NCI-H82 treated with DMSO at 0.1 percent for 48 hours (cell line): ENCODE measurements at regions not wholly inside any gene's neighbourhood (a gene's known extent, or its start where the extent isn't known, plus 50 kb on each side); places are given as distances from the start of the nearest gene placed in this dataset.
"Not testable (repeated sequence)": the region's sequence is repeated elsewhere in the genome, so short reads cannot be mapped to it uniquely, and the experiment has no call there.

ENCODE experiments used
- DNase-seq: peaks from one replicate; lab custom pipeline; 2025; ENCODE audit not compliant: unreplicated experiment; lab: John Stamatoyannopoulos, UW

DNA sequence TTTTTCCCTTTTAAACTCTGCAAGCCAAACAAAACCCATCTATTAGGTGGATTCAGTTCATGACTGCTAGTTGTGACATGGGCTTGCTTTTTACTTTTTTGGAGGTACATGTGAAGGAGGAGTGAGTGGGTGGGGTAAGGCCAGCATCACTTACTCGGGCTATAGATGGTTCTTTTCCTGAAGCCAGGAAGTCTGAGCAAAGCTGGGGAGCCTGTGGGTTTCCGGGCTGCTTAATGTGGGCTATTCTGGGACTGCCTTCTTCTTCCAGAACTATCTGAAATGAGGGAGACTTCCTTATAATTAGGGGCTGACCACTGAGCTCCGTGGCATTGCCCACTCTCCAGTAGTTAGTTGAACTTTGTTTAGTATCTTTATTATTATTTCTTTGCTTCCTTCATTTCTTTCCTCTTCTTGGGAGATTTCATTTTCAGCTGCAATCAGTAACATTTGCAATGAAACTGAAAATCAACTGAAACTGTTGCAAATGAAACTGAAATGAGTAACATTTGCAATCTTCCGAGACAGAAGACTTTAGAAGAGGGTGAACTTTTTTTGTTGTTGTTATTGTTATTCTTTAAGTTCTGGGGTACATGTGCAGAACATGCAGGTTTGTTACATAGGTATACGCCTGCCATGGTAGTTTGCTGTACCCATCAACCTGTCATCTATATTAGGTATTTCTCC lies 204.9 kb downstream of the LRRC70 start:
- DNase-seq, result no peak

DNA sequence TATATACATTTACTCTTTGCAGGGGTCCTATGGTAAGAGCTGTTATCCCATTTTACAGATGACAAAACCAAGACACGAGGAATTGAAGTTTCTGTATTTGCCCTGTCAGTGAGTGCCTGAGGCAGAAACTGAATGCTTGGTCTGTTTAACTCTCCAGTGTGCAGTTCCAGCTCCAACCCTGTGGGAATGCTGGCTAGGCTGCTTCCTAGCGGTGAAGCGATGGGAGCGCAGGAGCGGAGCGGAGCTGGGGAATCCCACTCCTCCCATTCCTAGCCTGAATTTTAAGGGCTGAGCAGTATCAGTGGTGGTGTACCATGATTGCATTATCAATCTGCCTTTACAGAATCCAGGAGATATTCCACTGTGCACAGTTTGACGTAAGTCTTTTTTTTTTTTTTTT lies 202.3 kb downstream of the LRRC70 start:
- DNase-seq, result no peak

DNA sequence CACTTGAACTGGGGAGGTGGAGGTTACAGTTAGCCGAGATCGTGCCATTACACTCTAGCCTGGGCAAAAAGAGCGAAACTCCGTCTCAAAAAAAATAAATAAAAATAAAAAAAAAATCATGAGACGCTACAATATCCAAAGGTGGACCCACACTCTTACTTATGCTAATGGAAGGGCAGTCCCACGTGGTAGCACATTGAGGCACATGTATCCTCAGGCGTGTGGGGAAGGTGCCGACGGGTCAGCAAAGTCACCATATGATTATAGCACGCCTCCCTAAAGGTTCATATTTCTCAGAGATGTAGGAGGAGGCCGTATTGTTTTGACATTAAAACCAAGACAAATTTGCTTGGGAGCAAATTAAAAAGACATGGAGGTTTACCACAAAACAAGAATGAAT lies 201.6 kb downstream of the LRRC70 start:
- DNase-seq, result no peak

DNA sequence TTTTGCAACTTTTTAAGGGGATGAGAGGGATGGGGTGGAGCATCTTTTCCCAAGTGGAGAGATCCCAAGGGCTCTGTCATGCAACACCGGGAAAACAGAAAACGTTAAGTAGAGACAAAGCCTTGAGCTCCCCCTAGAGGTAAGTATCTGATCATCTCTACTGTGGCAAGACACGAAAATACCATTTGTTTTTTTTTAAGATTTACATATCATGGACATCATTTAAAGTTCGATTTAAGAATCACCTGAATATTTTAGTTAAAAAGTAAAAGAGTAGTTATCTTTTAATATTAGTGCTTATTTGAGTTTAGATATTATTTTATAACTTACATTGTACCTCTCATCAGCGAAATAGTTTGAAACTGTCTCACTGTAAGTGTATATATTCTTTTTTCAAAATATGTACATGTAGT lies 200.4 kb downstream of the LRRC70 start:
- peak; percentile 19 for DNase-seq

DNA sequence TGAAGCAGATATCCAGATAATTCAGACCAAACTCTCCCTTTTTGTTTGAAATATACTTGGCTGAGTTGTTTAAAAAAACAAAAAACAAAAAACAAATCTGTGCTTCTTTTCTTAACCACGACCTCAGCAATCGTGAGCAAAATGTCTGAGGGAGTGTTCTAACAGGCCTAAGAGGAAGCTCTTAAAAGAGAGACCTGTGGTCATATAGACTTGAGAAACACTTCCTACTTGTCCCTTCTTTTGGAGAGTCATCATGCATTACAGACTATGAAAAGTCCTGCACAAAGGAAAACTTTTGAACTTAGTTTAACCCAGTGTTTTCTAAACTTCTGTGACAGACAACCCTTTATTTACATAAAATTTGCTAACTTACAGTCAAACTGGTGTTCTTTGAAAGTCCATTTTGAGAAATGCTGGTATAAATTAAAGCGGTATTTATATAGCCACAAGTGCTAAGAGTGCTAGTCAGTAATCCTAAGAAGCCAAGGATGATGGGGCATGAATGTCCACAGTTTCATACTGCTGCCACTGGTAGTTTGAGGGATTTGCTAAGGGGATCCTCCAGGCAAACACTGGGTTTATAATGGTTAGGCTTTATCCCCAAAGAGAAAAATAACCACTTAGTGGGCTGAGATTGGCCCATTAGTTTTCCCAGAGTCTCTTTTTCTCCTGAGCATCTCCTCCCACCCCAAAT lies 199.8 kb downstream of the LRRC70 start:
- no peak for DNase-seq

DNA sequence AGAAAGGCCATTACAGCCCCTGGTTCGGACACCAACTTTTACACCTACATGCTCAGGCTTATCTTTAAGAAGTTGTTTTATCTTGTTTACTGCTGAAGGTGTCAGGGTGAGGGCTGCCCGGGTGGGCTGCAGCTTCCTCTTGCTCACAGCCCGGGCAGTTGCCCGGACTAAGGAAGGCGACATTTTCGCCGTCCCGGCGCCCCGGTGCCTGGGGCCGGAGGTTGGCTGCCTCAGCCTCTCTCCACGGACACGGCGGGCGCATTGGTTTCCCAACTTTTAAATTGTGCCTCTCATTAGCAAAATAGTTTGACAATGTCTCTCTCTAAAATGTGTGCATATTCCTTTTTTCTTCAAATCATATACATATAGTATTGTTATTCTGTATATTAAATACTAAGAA lies 198.5 kb downstream of the LRRC70 start:
- DNase-seq, result not testable (repeated sequence)

DNA sequence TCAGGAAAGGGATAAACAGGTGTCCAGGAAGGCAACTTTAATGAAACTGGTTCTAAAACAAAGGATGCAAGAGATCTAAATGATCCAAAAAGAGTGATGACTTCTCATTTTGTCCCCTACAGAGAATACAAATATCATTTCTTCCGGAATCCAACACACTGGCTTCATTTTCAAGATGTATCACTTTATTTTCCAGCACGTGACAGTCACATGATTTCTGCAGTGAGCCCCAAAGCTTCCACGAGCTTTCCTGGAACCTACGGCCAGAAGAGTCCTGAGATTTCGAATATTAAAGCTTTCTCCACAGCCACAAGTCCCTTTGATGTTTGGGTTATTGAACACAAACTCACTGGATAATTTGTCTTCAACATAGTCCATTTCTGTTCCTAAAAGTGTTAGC lies 198.0 kb downstream of the LRRC70 start:
- not testable (repeated sequence) for DNase-seq

DNA sequence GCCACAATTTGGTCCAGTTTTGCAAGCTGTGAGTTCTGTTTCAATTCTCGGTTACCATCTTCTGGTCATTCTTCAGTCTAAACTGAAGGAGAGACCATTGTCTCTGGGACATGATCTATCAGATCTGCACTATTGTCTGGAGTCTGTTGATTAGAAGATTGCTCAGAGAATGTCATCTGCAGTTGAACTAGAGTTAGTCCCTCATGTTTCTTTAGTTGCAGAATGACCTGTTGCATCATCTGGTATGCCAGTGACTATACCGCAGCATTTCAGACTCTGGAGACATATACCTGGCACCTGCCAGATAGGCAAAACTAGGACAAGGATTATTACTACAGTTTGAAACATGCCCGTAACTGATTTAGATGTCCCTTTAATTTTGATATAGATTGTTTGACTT lies 194.8 kb downstream of the LRRC70 start:
- no peak for DNase-seq

DNA sequence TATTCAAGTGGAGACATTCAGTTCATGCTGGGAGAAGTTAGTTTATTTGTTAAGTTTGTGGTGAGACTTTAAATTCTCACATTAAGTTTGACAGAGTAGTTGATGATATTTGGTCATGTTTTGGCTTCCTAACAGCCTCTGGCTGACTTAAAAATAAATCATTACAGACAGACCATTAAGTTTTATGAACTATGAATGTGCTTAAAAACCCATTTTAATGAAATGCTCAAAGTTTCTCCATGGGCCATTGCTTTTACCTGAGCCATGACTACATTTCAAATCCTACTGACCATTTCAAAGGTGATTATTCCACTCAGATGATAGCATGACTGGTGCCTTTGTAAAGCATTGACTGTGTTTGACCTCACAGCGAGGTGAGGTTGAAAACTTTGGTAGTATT lies 192.7 kb downstream of the LRRC70 start:
- DNase-seq, result no peak

DNA sequence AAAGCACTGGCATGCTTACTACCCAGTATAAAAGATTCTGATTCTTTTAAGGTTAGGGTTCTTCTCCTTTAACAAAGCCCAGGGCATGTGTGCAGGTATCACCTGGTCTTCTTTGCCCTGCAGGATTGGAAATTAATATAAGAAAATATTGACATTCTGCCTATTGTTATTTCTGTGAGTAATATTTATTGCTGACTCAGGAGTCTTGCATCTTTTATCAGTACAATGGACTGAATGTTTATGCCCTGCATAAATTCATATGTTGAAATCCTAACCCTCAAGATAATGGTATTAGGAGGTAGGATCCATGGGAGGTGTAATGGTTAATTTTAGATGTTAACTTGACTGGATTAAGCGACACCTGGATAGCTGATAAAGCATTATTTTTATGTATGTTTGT lies 189.0 kb downstream of the LRRC70 start:
- DNase-seq, result no peak

DNA sequence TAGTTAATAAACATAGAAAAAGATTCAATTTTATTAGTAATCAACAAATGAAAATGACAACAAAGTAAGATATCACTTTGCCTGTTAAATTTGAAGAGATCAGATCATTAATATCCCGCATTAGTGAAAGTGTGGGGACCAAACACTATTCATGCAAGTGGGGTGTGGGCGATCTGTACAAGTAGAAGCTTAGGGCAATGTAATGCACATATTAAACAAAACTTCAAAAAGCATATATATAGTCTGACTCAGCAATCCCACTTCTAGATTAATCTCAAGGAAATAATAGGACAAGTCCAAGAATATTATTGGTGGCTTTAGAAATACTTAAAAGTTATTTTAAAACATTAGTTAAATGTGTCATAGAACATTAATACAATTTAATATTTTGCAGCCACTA lies 188.5 kb downstream of the LRRC70 start:
- no peak for DNase-seq

DNA sequence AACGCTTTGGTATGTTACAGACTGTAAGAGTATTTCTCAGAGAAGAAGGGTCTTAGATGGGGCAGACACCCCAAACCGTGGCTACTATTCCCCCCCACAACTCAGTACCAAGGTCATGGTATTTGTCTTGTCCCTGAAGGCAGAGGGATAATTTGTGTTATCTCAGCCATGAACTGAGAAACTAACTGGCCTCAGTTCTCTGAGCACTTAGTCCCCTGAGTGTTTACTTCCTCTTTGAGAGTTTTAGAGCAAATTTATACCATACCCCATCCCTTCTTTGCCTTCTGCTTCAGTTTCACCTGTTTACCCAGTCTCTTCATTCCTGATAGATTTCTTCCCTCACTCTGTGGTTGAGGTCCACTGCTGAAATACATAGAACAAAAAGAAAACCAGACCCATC lies 183.9 kb downstream of the LRRC70 start:
- no peak for DNase-seq

DNA sequence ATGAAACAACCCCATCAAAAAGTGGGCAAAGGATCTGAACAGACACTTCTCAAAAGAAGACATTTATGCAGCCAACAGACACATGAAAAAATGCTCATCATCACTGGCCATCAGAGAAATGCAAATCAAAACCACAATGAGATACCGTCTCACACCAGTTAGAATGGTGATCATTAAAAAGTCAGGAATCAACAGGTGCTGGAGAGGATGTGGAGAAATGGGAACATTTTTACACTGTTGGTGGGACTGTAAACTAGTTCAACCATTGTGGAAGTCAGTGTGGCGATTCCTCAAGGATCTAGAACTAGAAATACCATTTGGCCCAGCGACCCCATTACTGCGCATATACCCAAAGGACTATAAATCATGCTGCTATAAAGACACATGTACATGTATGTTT lies 179.1 kb downstream of the LRRC70 start:
- not testable (repeated sequence) for DNase-seq

DNA sequence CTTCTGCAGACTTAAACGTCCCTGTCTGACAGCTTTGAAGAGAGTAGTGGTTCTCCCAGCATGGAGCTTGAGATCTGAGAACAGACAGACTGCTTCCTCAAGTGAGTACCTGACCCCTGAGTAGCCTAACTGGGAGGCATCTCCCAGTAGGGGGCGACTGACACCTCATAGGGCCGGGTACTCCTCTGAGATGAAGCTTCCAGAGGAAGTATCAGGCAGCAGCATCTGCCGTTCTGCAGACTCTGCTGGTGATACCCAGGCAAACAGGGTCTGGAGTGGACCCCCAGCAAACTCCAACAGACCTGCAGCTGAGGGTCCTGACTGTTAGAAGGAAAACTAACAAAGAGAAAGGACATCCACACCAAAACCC lies 174.4 kb downstream of the LRRC70 start:
- not testable (repeated sequence) for DNase-seq

DNA sequence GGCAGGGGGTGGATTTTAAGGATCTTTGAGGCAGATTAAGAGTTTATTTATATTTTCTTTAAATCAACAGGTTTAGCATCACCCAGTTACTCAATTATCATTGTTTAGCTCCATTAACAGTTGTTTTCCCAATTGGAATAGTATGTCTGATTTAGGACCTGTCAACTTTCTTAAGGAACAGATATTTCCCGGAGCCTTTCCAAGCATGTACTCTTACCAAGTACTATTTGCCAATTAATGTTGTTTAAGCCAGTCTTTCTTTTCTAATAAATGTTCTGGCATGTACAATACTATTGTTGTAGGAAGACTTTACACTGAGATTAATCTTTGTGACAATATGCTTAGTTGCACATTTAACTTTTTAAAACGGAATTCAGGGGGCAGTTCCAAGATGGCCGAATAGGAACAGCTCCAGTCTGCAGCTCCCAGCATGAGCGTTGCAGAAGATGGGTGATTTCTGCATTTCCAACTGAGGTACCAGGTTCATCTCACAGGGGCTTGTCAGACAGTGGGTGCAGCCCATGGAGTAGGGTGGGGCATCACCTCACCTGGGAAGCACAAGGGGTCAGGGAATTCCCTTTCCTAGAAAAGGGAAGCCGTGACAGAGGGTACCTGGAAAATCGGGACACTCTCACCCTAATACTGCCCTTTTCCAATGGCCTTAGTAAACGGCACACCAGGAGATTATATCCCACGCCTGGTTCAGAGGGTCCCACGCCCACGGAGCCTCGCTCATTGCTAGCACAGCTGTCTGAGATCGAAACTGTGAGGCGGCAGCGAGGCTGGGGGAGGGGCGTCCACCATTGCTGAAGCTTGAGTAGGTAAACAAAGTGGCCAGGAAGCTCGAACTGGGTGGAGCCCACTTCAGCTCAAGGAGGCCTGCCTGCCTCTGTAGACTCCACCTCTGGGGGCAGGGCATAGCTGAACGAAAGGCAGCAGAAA lies 173.7 kb downstream of the LRRC70 start:
- not testable (repeated sequence) for DNase-seq

DNA sequence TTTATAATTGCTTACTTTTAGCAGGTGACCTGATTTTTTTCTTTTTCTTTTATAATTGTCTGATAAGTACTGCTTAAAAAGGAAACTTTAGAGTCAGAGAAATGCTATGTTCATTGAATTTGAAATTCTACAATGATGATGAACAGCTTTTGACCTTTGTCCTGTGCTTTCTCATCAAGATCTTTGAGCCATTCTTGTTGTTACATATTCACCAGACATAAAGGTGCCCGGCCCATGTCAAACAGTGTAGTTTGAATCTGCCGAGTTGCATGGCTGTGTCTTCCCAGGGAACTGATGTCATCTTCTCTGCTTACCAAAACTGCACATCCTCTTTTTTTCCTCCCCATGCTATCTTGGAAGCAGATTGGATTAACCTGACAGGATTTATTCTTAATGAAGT lies 163.6 kb downstream of the LRRC70 start:
- no peak for DNase-seq

DNA sequence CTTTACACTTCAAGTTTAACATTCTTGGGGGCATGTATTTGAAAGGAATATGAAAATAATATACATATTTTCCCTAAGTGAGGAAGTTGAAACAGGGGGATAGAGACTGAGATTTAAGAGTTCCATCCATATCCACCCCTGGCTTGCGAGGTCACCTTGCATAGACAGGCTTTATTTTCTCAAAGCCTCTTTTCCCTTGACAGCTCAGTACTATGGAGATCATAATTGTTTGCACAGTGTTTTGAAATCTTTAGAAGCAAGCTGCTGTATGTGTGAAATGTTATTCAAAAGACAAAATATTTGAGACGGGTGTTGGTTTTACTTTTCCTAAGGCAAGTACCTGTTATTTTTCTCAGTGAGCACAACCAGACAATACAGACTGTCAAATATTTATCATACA lies 163.1 kb downstream of the LRRC70 start:
- DNase-seq, result no peak

DNA sequence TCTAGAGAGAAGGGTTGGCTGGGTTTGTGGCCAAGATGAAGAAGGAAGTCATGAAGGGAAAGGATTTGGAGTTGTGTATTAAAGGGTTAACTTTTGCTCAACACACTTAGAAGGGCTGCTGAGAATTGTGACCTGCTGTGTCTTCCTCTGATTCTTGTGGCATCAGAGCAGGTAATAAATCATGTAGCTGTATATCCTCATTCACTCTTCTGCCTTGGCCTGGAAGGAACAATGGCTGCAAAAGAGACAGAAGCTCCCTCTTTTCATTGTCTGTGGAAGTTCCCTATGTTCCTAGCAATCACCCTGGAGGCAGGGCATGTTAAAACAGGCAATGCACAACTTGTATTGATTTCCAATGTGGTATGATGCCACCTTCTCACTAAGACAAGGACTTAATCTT lies 159.1 kb downstream of the LRRC70 start:
- DNase-seq, result no peak

DNA sequence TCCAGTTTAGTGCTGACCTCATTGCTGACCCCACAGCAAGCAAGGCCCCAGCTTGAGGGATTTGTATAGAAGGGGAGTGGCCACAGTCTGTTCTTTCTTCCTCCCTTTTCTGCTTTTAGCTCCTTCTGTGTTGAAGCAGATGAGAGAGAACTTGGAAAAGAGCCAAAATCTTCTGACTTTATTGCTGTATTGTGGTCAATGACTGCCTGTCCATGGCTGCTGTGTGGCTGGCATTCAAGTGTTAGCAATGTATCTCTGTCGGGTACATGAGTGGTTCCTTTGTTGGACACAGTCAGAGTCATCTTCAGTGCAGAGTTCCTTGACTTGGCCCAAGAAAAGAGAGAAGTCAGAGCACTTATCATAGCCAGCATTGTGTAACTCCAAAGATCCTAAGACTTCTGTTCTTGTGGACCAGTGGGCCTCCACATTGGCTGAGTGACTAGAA lies 154.1 kb downstream of the LRRC70 start:
- no peak for DNase-seq

DNA sequence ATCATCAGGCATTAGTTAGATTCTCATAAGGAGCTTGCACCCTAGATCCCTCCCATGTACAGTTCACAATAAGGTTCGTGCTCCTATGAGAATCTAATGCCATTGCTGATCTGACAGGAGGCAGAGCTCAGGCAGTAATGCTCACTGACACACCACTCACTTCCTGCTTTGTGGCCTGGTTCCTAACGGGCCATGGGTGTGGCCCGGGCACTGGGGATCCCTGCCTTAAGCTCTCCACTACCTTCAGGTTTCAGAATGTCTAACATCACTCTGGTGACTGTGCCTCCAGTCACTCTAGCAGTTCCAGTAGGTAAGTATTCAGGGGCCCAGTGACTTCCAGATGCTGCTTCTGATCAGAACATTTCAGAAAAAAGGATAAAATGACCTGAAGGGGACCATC lies 152.4 kb downstream of the LRRC70 start:
- no peak for DNase-seq

DNA sequence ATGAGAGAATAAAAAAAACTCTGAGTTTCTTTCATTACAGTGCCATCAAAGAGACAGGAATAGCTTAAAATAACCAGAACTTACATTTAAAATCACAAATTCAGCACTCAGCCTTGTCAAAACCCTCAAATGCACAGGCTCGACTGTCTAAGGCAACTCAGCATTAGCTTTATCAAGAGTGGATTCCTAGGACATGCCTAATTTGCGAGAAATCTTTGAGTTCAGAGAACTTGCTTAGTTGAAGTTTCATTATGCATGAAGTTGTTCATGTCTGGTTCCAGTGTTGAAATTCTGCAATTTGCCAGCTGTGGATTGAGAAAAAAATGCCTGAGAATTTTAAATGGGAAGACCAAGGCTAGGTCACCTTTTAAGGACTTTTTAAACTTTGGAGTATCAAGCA lies 151.1 kb downstream of the LRRC70 start:
- no peak for DNase-seq

DNA sequence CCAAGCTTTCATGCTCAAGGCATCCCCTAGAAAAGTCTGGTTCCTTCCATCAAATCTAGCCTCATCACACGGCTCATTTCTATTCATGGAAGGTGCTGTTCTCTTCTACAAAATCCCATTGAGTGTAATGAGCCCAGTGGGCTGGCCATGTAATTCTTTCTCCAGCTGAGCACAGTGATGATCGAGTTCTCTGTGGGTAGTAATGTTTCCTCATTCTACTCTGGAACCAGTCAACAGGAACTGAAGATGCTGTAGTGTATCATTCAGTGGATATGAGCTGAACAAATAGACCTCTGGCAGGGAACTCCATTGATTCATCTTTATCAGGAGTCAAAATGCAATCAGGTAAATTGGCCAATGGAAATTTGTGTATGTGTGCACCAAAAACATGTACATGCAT lies 149.2 kb downstream of the LRRC70 start:
- no peak for DNase-seq
